ENCODE measurements at regions not wholly inside any gene's neighbourhood (a gene's known extent, or its start where the extent isn't known, plus 50 kb on each side); places are given as distances from the start of the nearest gene placed in this dataset.

DNA sequence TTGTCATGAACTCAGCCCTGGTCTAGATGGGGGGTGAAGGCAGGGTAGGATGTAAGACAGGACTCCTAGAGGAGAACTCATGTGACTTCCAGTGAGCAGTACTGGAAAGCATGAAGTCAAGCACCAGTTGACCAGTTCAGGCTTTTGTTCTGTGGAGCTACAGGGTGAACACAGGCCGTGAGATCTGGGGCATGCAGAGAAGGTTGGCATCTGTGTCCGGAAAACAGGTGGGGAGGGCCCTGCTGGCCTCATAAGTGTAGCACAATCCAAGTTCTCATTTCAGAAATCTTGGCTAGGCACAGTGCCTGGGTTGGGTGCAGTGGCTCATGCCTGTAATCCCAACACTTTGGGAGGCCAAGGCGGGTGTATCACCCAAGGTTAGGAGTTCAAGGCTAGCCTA, 50.9 kb upstream of the SPATS2L start:
- Histone ChIP-seq H3K9me3 (ENCODE audit: control insufficient read depth in 2 of 2, low read length in 2 of 2) (no peaks in the 10 kb centered on the region), H3K4me3 (ENCODE audit: low read length in 2 of 2) (no peak overlapping the region), H3K27ac (ENCODE audit: low read depth in 2 of 2, low read length in 2 of 2) (no peak overlapping the region), H3K9ac (ENCODE audit: low read depth in 1 of 2, low read length in 2 of 2) (no peak overlapping the region), H3K4me1 (ENCODE audit: control insufficient read depth in 2 of 2, insufficient read depth in 2 of 2, low read length in 2 of 2) (peaks cover 0 to 2% of the 10 kb centered on the region in 2 donors), H3K36me3 (ENCODE audit: control insufficient read depth in 2 of 2, insufficient read depth in 2 of 2, low read length in 2 of 2) (no peaks in the 10 kb centered on the region), H3K27me3 (ENCODE audit: control insufficient read depth in 2 of 2, insufficient read depth in 2 of 2, low read length in 2 of 2) (no peaks in the 10 kb centered on the region)
